GM12891 (cell line): ENCODE measurements at regions not wholly inside any gene's neighbourhood (a gene's known extent, or its start where the extent isn't known, plus 50 kb on each side); places are given as distances from the start of the nearest gene placed in this dataset.

Experiments used
- DNase-seq: peaks from one replicate; pipeline ENCODE4 v3.0.0; 2011; ENCODE audit warnings: low spot score; ENCODE audit not compliant: insufficient read length
- FAIRE-seq: peaks from 2 replicates; lab custom pipeline; 2011; peaks lifted over from hg19 to GRCh38; lab: Jason Lieb, UNC
- PAX5 ChIP-seq: IDR thresholded peaks from 2 replicates; pipeline ENCODE4 v1.6.1; 2011; ENCODE audit warnings: low read length, moderate library complexity, mild to moderate bottlenecking; ENCODE audit not compliant: insufficient read depth, severe bottlenecking
- POLR2A ChIP-seq: IDR thresholded peaks from 2 replicates; pipeline ENCODE4 v1.6.1; 2011; ENCODE audit warnings: low read depth, low read length, control low read depth
- POLR2AphosphoS5 ChIP-seq: IDR thresholded peaks from 2 replicates; pipeline ENCODE4 v1.6.1; 2011; ENCODE audit warnings: low read depth, low read length, control low read depth
- POU2F2 ChIP-seq: IDR thresholded peaks from 2 replicates; pipeline ENCODE4 v1.6.1; 2011; ENCODE audit warnings: low read depth, mild to moderate bottlenecking, control low read depth, low read length, moderate library complexity
- SPI1 ChIP-seq: IDR thresholded peaks from 2 replicates; pipeline ENCODE4 v1.6.1; 2011; ENCODE audit warnings: low read depth, low read length, control low read depth
- TAF1 ChIP-seq: IDR thresholded peaks from 2 replicates; pipeline ENCODE4 v1.6.1; 2011; ENCODE audit warnings: low read depth, low read length, control low read depth

- DNase-seq (no peak), FAIRE-seq (no peak)
- TF ChIP-seq PAX5 (no peak), POLR2AphosphoS5 (no peak), POU2F2 (no peak)
These were observed 384.8 kb downstream of the PRR16 start for GRCh38 chr5:120848883-120849282.

- FAIRE-seq (no peak), DNase-seq (no peak)
- TF ChIP-seq TAF1 (no peak), POU2F2 (no peak), PAX5 (no peak), SPI1 (no peak), POLR2AphosphoS5 (no peak), POLR2A (no peak)
These were observed 388.2 kb downstream of the PRR16 start for GRCh38 chr5:120852222-120852860.

- no peak for TF ChIP-seq POLR2AphosphoS5
- no peak for TF ChIP-seq POLR2A
- TF ChIP-seq SPI1, result no peak
- no peak for TF ChIP-seq POU2F2
- no peak for TF ChIP-seq PAX5
- no peak for TF ChIP-seq TAF1
- FAIRE-seq (no peak), DNase-seq (no peak)
These were observed 402.9 kb downstream of the PRR16 start for GRCh38 chr5:120866997-120867396.

- TF ChIP-seq POU2F2 (no peak), PAX5 (no peak), TAF1 (no peak), POLR2AphosphoS5 (no peak), POLR2A (no peak), SPI1 (no peak)
- DNase-seq, result no peak
- FAIRE-seq, result no peak
These were observed 405.7 kb downstream of the PRR16 start for GRCh38 chr5:120869831-120870230.

GRCh38 chr5:120872297-120872696, 408.2 kb downstream of the PRR16 start:
- DNase-seq (no peak), FAIRE-seq (no peak)
- TF ChIP-seq POLR2A, result no peak
- TF ChIP-seq PAX5, result no peak
- no peak for TF ChIP-seq TAF1
- no peak for TF ChIP-seq SPI1
- no peak for TF ChIP-seq POU2F2
- no peak for TF ChIP-seq POLR2AphosphoS5

GRCh38 chr5:120873083-120873482, 409.0 kb downstream of the PRR16 start:
- no peak for FAIRE-seq
- no peak for DNase-seq
- TF ChIP-seq POLR2A, result no peak
- no peak for TF ChIP-seq SPI1
- TF ChIP-seq PAX5, result no peak
- TF ChIP-seq POU2F2, result no peak
- TF ChIP-seq POLR2AphosphoS5, result no peak
- TF ChIP-seq TAF1, result no peak

GRCh38 chr5:120874081-120874862, 410.2 kb downstream of the PRR16 start:
- no peak for TF ChIP-seq POLR2A
- no peak for TF ChIP-seq POU2F2
- DNase-seq, result no peak
- no peak for FAIRE-seq

GRCh38 chr5:120882038-120882775, 418.1 kb downstream of the PRR16 start:
- DNase-seq (no peak), FAIRE-seq (no peak)
- TF ChIP-seq SPI1, result no peak
- no peak for TF ChIP-seq POLR2A
- no peak for TF ChIP-seq TAF1
- no peak for TF ChIP-seq POU2F2
- TF ChIP-seq PAX5, result no peak
- TF ChIP-seq POLR2AphosphoS5, result no peak

- DNase-seq, result no peak
- no peak for FAIRE-seq
- TF ChIP-seq SPI1, result no peak
These were observed 422.3 kb downstream of the PRR16 start for GRCh38 chr5:120886351-120886860.
